COLO829 (cell line): ENCODE measurements at regions not wholly inside any gene's neighbourhood (a gene's known extent, or its start where the extent isn't known, plus 50 kb on each side); places are given as distances from the start of the nearest gene placed in this dataset.

ENCODE experiments used
- DNase-seq: peaks from one replicate; pipeline ENCODE4 v3.0.0; 2012; ENCODE audit warnings: low spot score

DNA sequence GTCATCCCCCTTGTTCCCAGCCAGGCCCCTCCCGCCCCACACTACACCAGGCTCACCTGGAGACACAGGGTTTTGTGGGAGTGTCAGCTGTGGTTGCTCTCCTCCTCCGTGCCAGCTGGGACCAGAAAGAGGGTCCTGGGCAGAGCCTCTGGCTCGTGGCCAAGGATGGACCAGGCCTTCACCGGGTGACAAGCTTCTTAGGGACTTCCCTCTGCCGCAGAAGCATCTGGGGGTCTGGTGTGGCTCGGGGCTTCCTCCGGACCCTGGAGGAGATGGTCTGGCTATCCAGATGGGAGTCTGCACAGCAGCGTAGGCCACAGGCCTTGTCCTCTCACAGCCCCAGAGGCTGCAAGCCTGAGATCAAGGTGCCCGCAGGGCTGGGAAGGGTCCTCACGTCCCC lies 63.8 kb upstream of the CFAP46 start:
- no peak for DNase-seq

DNA sequence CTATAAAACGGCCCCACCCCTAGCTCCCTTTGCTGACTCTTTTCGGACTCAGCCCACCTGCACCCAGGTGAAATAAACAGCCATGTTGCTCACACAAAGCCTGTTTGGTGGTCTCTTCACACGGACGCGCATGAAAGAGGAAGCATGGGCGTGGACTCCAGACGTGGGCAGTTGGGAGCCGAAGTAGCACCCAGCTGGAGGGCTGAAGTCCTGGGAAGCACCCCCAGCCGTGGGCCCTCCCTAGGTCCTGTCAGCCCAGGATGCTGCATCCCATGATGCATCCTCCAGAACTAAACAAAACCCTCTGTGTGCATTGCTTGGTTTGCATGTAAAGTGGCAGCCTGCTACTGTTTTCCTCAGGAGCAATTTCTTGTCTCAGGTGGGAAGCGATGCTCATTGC lies 62.1 kb upstream of the CFAP46 start:
- DNase-seq = no peak

DNA sequence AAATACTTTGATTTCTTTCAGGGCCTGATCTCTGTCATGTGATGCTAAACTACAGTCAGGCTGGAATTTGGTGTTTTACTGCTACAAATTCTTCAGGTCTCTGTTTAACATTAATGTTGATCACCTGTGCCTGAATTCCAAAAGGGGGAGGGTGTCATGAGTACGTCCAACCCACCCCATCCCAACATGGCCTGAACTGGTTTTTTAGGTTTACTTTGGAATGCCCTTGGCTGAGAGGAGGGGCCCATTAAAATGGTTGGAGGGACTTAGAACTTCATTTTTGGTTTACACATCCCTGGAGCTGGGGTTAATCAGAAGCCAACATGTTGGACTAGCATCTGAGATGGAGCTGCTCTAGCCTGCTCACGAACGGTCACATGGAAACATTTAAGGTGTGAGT lies 60.8 kb upstream of the CFAP46 start:
- DNase-seq = no peak

GRCh38 chr10:133002685-133003084 lies 60.3 kb upstream of the CFAP46 start:
- DNase-seq = no peak

- DNase-seq = no peak
Measured at GRCh38 chr10:133001114-133001513, 58.7 kb upstream of the CFAP46 start.

DNA sequence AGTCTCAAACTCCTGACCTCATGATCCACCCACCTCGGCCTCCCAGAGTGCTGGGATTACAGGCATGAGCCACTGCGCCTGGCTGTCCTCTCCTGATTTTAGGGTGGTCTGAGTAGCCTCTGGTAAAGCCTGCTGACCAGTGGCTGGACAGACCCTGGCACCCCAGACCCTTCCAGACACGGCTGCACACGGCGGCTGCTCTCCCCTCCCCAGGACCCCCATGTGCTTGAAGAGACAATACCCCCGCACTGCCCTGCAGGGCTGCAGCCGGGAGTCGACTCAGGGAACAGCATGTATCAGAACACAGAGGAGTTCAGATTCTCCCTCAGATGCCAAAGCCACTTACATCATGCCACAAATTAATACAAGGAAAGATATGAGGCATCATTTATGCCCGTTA lies 58.3 kb upstream of the CFAP46 start:
- DNase-seq = no peak

DNA sequence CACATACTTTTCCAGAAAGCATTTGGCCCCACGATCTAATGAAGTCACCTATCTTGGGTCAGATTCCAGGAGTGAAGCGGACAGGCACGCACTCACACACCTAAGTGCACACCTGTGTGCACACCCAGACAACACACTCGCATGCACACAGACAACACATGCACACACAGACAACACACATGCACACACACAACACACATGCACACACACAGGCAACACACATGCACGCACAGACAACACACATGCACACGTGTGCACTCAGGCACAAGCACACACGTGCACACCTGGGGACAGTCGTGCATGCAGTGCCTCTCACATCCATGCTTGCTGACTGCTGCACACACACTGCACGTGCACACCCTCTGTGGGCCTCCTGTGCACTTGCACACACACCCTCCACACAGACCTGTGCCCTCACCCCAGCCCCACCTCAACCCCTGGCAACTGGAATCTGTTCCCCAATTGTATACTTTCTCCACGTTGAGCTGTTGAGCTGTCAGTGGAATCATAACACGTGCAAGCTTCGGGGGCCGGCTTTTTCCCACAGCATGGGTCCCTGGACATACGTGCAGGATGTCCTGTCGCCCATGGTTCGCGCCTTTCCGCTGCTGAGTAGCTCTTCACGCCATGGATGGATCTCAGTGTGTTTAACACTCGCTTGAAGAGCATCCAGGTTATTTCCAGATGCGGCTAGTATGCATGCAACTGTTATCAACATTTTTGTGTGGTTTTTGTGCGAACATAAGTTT lies 55.3 kb upstream of the CFAP46 start:
- DNase-seq = no peak

GRCh38 chr10:132996603-132997343 lies 54.4 kb upstream of the CFAP46 start:
- no peak for DNase-seq

GRCh38 chr10:132995909-132996602 lies 53.7 kb upstream of the CFAP46 start:
- no peak for DNase-seq

- DNase-seq = no peak
Measured at GRCh38 chr10:132994811-132995210, 52.4 kb upstream of the CFAP46 start.

GRCh38 chr10:132994185-132994796 lies 51.9 kb upstream of the CFAP46 start:
- DNase-seq = no peak

DNA sequence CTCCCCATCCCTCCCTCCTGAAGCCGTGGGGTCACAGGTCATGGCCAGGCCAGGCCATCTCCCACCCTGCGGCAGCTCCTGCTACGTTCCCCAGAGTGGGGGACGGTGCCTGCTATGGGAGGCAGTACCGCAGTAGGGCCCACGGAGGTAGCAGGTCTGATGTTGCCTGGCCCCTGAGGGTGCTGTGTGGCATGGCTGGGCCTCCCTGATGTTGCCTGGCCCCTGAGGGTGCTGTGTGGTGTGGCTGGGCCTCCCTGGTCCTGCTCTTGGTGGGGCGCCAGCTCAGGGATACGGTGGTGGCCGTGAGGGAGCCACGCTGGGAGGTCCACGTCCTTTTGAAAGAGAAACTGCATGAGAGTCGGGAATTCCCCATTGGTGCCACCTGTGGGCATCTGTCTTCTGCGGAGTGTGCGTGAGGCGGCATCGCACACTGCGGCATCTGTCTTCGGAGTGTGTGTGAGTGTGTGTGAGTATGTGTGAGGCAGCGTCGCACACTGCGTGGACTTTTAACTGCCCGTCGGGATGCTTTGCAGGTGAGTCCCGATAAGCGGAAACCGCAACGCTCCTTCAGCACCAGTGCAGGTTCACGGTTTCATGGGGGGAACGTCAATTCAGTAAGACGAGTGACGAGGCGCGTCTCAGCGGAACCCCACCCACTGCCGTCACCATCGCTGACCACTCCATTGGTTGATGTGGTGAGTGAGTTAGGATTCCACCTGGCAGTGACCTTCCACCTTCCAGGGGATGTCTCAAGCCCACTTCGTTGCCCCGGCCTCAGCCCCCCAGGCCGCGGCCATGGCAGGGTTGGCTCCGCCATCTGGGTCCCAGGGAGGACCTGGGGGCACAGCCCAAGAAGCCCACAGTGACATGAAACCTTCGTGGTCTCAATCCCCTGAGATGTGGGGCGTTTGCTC lies 51.2 kb upstream of the CFAP46 start:
- no peak for DNase-seq

DNA sequence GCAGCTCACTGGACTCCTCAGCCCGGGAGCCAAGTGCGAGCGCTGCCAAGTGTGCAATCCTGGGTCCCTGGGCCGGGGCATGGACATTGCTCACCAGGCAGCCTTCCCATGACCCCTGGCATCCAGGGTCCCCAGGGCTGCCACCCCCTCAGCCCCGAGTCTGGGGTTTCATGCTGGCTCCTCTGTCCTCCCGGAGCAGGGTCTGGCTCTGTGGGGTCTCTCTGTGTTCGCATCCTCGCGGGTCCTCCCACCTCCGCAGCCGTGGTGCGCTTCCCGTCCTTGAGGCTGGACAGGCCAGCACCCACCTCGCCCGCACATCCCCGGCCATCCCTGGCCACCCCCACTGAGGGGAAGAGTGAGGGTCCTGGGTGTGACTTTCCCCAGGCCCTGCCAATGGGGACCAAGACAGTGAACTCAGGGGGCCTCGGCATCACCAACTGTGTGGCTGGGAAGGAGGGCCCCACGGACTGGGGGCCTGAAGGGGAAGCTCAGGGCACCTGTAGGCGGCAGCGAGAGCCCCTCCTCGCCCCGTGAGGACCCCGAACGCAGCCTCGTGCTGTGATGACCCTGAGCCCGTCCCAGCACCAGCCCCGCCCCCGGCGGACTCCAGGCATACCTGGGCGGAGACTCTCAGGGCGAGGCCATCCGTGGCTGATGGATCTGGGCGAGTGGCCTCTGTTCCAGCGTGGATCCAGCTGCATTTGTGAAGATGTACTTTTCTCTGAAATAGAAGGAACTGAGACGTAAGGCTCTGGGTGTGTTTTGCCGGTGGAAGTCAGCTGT lies 50.3 kb upstream of the CFAP46 start:
- DNase-seq = no peak
